Heart right ventricle (tissue), 16 donors: ENCODE measurements at regions not wholly inside any gene's neighbourhood (a gene's known extent, or its start where the extent isn't known, plus 50 kb on each side); places are given as distances from the start of the nearest gene placed in this dataset.

Experiments used
- ATAC-seq, 8 donors: fragments of 200-7000 bp; cut with Tn5 transposase; one replicate each; pipeline ENCODE4 v1.9.1; 2020; ENCODE audit warnings: mild to moderate bottlenecking in 8 of 8, moderate library complexity in 8 of 8, moderate number of reproducible peaks in 1 of 8
- DNase-seq, 2 donors: peaks; one replicate each; pipeline ENCODE4 v3.0.0-alpha.2; 2020
- H3K27ac ChIP-seq, 10 donors: fragments of 200-600 bp; sonication (generic) in 2 of 10; one replicate each; pipeline versions ENCODE4 v1.5.0 to v1.8.0; 2020 to 2022; ENCODE audit warnings: mild to moderate bottlenecking in 3 of 10
- H3K27me3 ChIP-seq, 7 donors: fragments of 200-600 bp; one replicate each; pipeline ENCODE4 v1.8.0; 2021 to 2022; ENCODE audit warnings: mild to moderate bottlenecking in 2 of 7
- H3K36me3 ChIP-seq, 9 donors: fragments of 200-600 bp; sonication (generic) in 1 of 9; one replicate each; pipeline versions ENCODE4 v1.5.0 to v1.8.0; 2020 to 2022; ENCODE audit warnings: mild to moderate bottlenecking in 2 of 9
- H3K4me1 ChIP-seq, 9 donors: fragments of 200-600 bp; sonication (generic) in 1 of 9; one replicate each; pipeline versions ENCODE4 v1.5.0 to v1.8.0; 2020 to 2022; ENCODE audit warnings: mild to moderate bottlenecking in 4 of 9
- H3K4me3 ChIP-seq, 10 donors: fragments of 200-600 bp; sonication (generic) in 2 of 10; one replicate each; pipeline versions ENCODE4 v1.5.0 to v1.8.0; 2020 to 2022; ENCODE audit warnings: mild to moderate bottlenecking in 7 of 10, moderate library complexity in 2 of 10
- H3K9me3 ChIP-seq, 11 donors: fragments of 200-600 bp in 10 of 11; sonication (generic) in 2 of 11; one replicate each; pipeline versions ENCODE4 v1.5.0 to v1.8.0; 2013 to 2022; ENCODE audit warnings: mild to moderate bottlenecking in 2 of 11, control low read depth in 1 of 11, moderate library complexity in 1 of 11
- WGBS, 2 donors: extraction: QIAGEN DNeasy Blood & Tissue Kit; methylation state at CpG; one replicate each; pipeline ENCODE4 v1.1.7; 2013; ENCODE audit warnings: inconsistent platforms in 1 of 2; 5-methylcytosine and 5-hydroxymethylcytosine counted together
- intact Hi-C, 10 donors: fragments of 100-400 bp; cut with DNase I; formaldehyde crosslinking; loops; one replicate each; pipeline versions ENCODE4 v1.11.1 to v1.14.2; 2022
- TF ChIP-seq, protein P1 (sequence below), 9 donors: fragments of 200-600 bp; sonication (generic) in 2 of 9; IDR thresholded peaks; one replicate each; pipeline versions ENCODE4 v1.5.0 to v1.8.0; 2021 to 2022; ENCODE audit warnings: antibody characterized with exemption in 9 of 9, mild to moderate bottlenecking in 5 of 9, moderate library complexity in 1 of 9
- donor health status: Arrhythmogenic right ventricular cardiomyopathy.
- donor health status: ischemic (EF 13 %, LVEDD 7.1; RV severe dilation, severe dysfunction).
- donor health status: healthy with polysubstance abuse.
- donor health status: DM: no; HTN: yes; CAD: no.
- donor health status: DM: no; HTN: no; CAD: no.
- donor health status: ischemic (EF 25% LVEDD 6.9; RV normal size, moderate dysfunction).
- donor health status: ischemic (EF 25% LVEDD 5.7; RV mildly dilated, moderate dysfunction).
- donor health status: healthy.
- donor health status: DM: yes; HTN: yes; CAD: no.
- donor health status: Ischemic cardiomyopathy.
- donor health status: ischemic (EF 35%, LVEDD 5.7; RV mildly dilated, moderate dysfunction).
- donor health status: nonischemic (EF 11% LVEDD 7.7; RV severe dilation, severe dysfunction).
- donor health status: DM: yes; HTN: yes; CAD: no.
- donor health status: PGD.
- donor health status: ischemic (EF 29% LVEDD 5.4; RV normal size, mild dysfunction).
- donor health status: nonischemic (EF 23%, LVEDD 6.1; RV moderate dilation, normal function).

DNA sequence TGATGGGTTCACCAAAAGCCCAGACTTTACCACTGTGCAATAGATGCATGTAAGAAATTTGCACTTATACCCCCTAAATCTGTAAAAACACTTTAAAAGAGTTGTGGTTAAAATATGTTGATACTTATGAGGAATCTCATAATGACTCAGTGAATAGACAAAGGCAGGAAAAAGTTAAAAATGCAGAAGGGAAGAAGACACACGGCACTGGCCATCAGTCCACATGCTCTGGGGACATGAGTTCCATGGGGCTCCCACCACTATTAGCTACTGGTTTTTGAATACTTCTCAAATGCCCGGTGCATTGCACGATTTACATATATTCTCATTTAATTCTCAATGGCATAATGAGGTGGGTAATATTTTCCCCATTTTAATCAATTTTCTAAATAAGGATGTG lies 59.3 kb upstream of the BLID start:
- Histone ChIP-seq H3K36me3 (no peaks in the 10 kb centered on the region), H3K4me3 (no peak overlapping the region), H3K4me1 (peaks cover 0 to 14% (median 4%) of the 10 kb centered on the region in 9 donors), H3K27me3 (no peaks in the 10 kb centered on the region), H3K9me3 (no peaks in the 10 kb centered on the region), H3K27ac (no peak overlapping the region)
- ATAC-seq (no peak), DNase-seq (no peak)
- intact Hi-C loops, result loop anchor here in 1 of 10 donors (10.0 kb wide), 1 partner anchor 61 kb away; the partner anchor contains the start of gene BLID
- WGBS, 2 donors, result 81 to 84% methylated on average over 3 of the region's 3 CpGs
- TF ChIP-seq, protein P1, sequence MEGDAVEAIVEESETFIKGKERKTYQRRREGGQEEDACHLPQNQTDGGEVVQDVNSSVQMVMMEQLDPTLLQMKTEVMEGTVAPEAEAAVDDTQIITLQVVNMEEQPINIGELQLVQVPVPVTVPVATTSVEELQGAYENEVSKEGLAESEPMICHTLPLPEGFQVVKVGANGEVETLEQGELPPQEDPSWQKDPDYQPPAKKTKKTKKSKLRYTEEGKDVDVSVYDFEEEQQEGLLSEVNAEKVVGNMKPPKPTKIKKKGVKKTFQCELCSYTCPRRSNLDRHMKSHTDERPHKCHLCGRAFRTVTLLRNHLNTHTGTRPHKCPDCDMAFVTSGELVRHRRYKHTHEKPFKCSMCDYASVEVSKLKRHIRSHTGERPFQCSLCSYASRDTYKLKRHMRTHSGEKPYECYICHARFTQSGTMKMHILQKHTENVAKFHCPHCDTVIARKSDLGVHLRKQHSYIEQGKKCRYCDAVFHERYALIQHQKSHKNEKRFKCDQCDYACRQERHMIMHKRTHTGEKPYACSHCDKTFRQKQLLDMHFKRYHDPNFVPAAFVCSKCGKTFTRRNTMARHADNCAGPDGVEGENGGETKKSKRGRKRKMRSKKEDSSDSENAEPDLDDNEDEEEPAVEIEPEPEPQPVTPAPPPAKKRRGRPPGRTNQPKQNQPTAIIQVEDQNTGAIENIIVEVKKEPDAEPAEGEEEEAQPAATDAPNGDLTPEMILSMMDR (IDR thresholded peaks at IDR 0.05), result no peak

DNA sequence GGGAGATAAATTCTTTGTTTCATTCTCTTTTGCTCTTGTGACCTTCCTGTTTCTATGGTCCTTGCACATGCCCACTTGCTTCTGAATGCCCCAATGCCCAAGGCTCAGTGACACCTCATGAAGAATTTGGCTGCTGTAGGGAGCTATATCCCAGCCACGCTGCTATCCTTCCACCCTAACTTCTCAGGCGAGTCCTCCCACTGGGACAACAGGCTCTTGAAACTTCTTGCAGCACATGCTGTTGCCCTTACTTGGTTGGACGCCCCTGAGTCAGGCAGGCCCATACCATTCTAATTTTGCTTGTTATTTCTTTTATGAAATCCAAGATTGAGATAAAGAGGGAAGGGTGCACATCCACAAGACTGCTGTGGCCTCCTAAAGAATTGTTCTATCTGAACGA lies 57.6 kb upstream of the BLID start:
- TF ChIP-seq, protein P1 (IDR thresholded peaks at IDR 0.05), result no peak
- no peak overlapping the region for H3K27ac ChIP-seq
- ATAC-seq, result no peak

DNA sequence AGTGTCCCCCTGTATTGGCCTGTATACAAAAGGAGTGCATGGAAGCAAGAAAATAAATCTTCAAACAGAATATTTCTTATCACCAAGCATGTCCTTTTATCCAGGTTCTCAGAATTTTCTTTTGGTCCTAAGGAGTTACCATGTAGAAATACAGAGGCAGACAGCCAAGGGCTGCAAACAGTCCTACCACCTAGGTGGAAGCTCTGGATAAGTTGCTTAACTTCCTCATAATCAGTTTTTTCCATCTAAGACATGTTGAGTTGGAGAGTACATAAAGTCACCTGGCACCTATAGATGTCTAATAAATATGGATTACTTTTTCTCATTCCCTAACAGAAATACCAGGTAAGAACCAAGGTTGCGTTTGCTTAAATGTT lies 57.0 kb upstream of the BLID start:
- DNase-seq (no peak), ATAC-seq (no peak)
- Histone ChIP-seq H3K27ac (no peak overlapping the region), H3K4me1 (no peaks in the 10 kb centered on the region), H3K27me3 (no peaks in the 10 kb centered on the region), H3K36me3 (no peaks in the 10 kb centered on the region), H3K4me3 (no peak overlapping the region), H3K9me3 (no peaks in the 10 kb centered on the region)
- TF ChIP-seq, protein P1 (IDR thresholded peaks at IDR 0.05), result no peak
- intact Hi-C loops, result loop anchor here in 1 of 10 donors (10.0 kb wide), 1 partner anchor 58 kb away; the partner anchor contains the start of gene BLID
- 95 to 98% methylated on average over 1 of the region's 1 CpG for WGBS, 2 donors

More for the DNA sequence above, 57.6 kb upstream of the BLID start:
- H3K9me3 ChIP-seq, result no peaks in the 10 kb centered on the region
- no peak for DNase-seq
- intact Hi-C loops, result loop anchor here in 1 of 10 donors (10.0 kb wide), 1 partner anchor 59 kb away; the partner anchor contains the start of gene BLID
- no peaks in the 10 kb centered on the region for H3K27me3 ChIP-seq
- H3K36me3 ChIP-seq, result no peaks in the 10 kb centered on the region
- WGBS, 2 donors, result 84 to 87% methylated on average over 4 of the region's 4 CpGs
- no peak overlapping the region for H3K4me3 ChIP-seq
- no peaks in the 10 kb centered on the region for H3K4me1 ChIP-seq

DNA sequence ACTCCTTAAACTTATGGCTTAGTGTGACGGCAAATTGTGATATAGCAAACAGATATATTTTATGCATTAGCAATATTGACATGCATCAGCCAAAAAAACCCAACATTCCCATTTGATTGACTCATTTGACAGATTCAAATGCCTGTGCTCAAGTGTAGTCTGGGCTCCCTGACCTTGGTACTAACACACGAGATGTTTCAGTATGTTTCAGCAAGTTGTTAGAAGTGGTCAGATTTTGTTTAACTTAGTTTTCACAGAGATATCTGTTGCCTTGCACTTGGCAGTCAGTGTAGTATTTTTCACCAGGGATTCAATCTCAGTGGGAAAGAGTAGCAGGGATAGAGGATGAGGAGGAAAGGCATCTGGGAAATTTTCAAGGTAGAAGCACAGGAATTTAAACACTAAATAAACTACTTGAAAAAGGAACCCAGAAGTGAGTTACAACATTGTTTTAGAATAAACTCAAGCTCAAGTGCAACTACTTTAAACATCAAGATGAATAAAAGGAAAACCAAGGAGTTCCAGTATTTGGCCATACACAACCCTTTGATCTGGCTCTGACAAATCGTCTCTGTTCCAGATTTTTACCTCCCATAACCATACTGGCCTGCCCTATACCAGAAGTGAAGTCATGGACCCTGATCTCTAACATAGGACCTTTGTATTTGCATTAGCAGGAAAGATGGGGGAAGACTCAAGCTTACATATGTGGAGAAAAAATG lies 56.5 kb upstream of the BLID start:
- H3K27ac ChIP-seq, result no peak overlapping the region
- H3K4me3 ChIP-seq, result no peak overlapping the region
- intact Hi-C loops, result loop anchor here in 1 of 10 donors (10.0 kb wide), 1 partner anchor 58 kb away; the partner anchor contains the start of gene BLID
- DNase-seq, result no peak
- no peaks in the 10 kb centered on the region for H3K9me3 ChIP-seq
- TF ChIP-seq, protein P1 (IDR thresholded peaks at IDR 0.05), result no peak
- WGBS, 2 donors, result 83% methylated on average over 3 of the region's 3 CpGs
- H3K27me3 ChIP-seq, result no peaks in the 10 kb centered on the region
- ATAC-seq, result no peak
- H3K36me3 ChIP-seq, result no peaks in the 10 kb centered on the region
- H3K4me1 ChIP-seq, result no peaks in the 10 kb centered on the region
